Keratinocyte (primary cell): ENCODE measurements at regions not wholly inside any gene's neighbourhood (a gene's known extent, or its start where the extent isn't known, plus 50 kb on each side); places are given as distances from the start of the nearest gene placed in this dataset.

Source experiments
- CTCF ChIP-seq, 3 experiments: IDR thresholded peaks in 1 of 3; conservative IDR thresholded peaks in 1 of 3; optimal IDR thresholded peaks in 1 of 3; 2 replicates in 2 of 3; 3 replicates in 1 of 3; pipeline versions ENCODE3 to v1.5.1; 2011; ENCODE audit warnings: low read length in 3 of 3, mild to moderate bottlenecking in 3 of 3, moderate library complexity in 2 of 3, control low read depth in 1 of 3, inconsistent platforms in 1 of 3; ENCODE audit not compliant: insufficient read depth in 2 of 3; ENCODE audit errors: extremely low read depth in 1 of 3
- EZH2 ChIP-seq: IDR thresholded peaks from one replicate; pipeline ENCODE4 v1.6.1; 2012; ENCODE audit warnings: inconsistent platforms, mild to moderate bottlenecking, low read length, moderate library complexity

GRCh38 chr16:65559846-65560245, 438.0 kb upstream of the CDH11 start:
- TF ChIP-seq CTCF (optimal IDR thresholded peaks at IDR 0.05 in 1 of 3, IDR thresholded peaks at IDR 0.05 in 1 of 3, conservative IDR thresholded peaks at IDR 0.05 in 1 of 3; ENCODE audit: extremely low read depth in 1 of 3, insufficient read depth in 2 of 3, low read length in 3 of 3): no peak
- TF ChIP-seq EZH2: no peak
